ENCODE measurements at regions not wholly inside any gene's neighbourhood (a gene's known extent, or its start where the extent isn't known, plus 50 kb on each side); places are given as distances from the start of the nearest gene placed in this dataset.

DNA sequence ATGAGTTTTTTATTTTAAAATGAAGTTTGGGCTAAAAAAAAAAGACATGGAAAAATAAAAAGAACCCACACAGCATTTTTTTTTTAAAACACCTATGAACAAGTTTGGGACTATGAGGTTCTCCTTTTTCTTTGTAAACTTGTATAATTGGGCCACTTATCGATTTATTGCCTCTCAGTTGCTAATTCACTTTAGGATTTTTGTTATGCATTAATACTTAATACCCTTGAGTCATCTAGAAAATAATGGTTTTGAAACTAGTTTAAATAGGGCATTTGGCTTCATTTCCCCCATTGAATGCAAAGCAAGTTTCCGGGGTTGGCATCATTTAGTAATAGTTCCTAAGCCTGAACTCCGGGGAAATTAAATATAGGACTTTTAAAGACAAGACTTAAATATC lies 312.8 kb upstream of the RGS6 start:
- peaks cover 54% of the 10 kb centered on the region for H3K36me3 Mint-ChIP-seq (ENCODE audit: low read depth)
- Histone ChIP-seq H3K9me3 (ENCODE audit: control insufficient read depth in 1 of 2, insufficient read depth in 1 of 2, low read length in 2 of 2) (no peaks in the 10 kb centered on the region), H3K27ac (ENCODE audit: low read depth in 1 of 2, low read length in 2 of 2) (no peak overlapping the region), H3K36me3 (ENCODE audit: insufficient read depth, low read length) (peaks cover 20% of the 10 kb centered on the region), H3K4me3 (ENCODE audit: low read length) (no peak overlapping the region), H3K27me3 (ENCODE audit: control insufficient read depth in 1 of 2, insufficient read depth in 2 of 2, low read length in 2 of 2) (no peaks in the 10 kb centered on the region), H3K4me1 (ENCODE audit: insufficient read depth, low read length) (no peaks in the 10 kb centered on the region)
- no peak for ATAC-seq (ENCODE audit: poor library complexity)
- H3K27ac Mint-ChIP-seq: no peak overlapping the region
- no peak for DNase-seq
- ChIA-PET CTCF (no interaction called here), POLR2A (no interaction called here)
- H3K4me1 Mint-ChIP-seq (ENCODE audit: low read depth): no peaks in the 10 kb centered on the region
- H3K27me3 Mint-ChIP-seq: no peaks in the 10 kb centered on the region
- intact Hi-C loops (cut with DNase I, micrococcal nuclease): no loop called here
- H3K4me3 Mint-ChIP-seq: no peak overlapping the region
- TF ChIP-seq CTCF (IDR thresholded peaks at IDR 0.05): no peak
- H3K9me3 Mint-ChIP-seq: no peaks in the 10 kb centered on the region

DNA sequence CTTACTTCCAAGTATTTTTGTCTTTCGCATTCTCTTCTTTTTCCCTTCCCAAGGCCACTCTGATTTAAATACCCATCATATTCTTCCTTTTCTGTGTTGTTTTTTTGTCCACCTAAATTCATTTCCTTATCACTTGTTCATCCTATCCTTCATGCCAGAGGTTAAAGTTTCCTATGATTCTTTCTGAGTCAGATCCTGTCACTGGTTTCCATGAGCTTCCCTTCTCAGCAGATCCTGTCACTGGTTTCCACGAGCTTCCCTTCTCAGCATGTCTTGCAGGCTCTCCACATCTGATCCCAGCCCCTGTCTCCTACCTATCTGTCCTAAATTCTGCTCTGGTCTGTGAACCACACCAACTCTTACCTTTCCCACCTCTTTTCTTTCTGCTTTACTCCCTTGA lies 311.8 kb upstream of the RGS6 start:
- ChIA-PET CTCF (no interaction called here), POLR2A (no interaction called here)
- ATAC-seq (ENCODE audit: poor library complexity) (no peak), DNase-seq (no peak)
- Histone ChIP-seq H3K9me3 (ENCODE audit: control insufficient read depth in 1 of 2, insufficient read depth in 1 of 2, low read length in 2 of 2) (no peaks in the 10 kb centered on the region), H3K4me1 (ENCODE audit: insufficient read depth, low read length) (no peaks in the 10 kb centered on the region), H3K27me3 (ENCODE audit: control insufficient read depth in 1 of 2, insufficient read depth in 2 of 2, low read length in 2 of 2) (no peaks in the 10 kb centered on the region), H3K4me3 (ENCODE audit: low read length) (no peak overlapping the region), H3K36me3 (ENCODE audit: insufficient read depth, low read length) (peaks cover 20% of the 10 kb centered on the region), H3K27ac (ENCODE audit: low read depth in 1 of 2, low read length in 2 of 2) (no peak overlapping the region)
- Mint-ChIP-seq H3K27me3 (no peaks in the 10 kb centered on the region), H3K36me3 (ENCODE audit: low read depth) (peaks cover 61% of the 10 kb centered on the region), H3K4me3 (no peak overlapping the region), H3K4me1 (ENCODE audit: low read depth) (no peaks in the 10 kb centered on the region), H3K9me3 (no peaks in the 10 kb centered on the region), H3K27ac (no peak overlapping the region)
- intact Hi-C loops (cut with DNase I, micrococcal nuclease): no loop called here
- no peak for TF ChIP-seq CTCF (IDR thresholded peaks at IDR 0.05)

DNA sequence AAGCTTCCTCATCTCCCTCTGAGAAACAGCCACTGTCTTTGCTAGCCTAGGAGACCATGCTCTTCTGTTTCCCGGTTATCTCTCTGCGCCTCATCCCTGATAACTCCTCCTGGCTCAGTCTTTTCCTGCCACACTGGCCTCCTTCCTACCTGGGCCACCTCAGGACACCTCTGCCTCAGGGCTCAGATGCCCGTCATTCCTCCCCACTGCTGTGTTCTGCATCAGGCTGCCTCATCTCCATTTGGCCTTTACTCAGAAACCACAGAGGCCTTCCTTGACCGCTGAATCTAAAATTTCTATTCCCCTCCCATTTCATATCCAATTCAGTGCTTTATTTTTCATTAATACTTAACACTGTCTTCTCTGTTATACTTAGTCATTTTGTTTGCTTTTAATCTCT lies 311.0 kb upstream of the RGS6 start:
- peaks cover 60% of the 10 kb centered on the region for H3K36me3 Mint-ChIP-seq (ENCODE audit: low read depth)
- no peak overlapping the region for H3K27ac Mint-ChIP-seq
- TF ChIP-seq CTCF (IDR thresholded peaks at IDR 0.05): no peak
- DNase-seq (no peak), ATAC-seq (ENCODE audit: poor library complexity) (no peak)
- intact Hi-C loops (cut with DNase I, micrococcal nuclease): no loop called here
- no peaks in the 10 kb centered on the region for H3K9me3 Mint-ChIP-seq
- H3K27me3 ChIP-seq (ENCODE audit: control insufficient read depth in 1 of 2, insufficient read depth in 2 of 2, low read length in 2 of 2): no peaks in the 10 kb centered on the region
- H3K36me3 ChIP-seq (ENCODE audit: insufficient read depth, low read length): peaks cover 20% of the 10 kb centered on the region
- H3K4me3 ChIP-seq (ENCODE audit: low read length): no peak overlapping the region
- no peaks in the 10 kb centered on the region for H3K4me1 ChIP-seq (ENCODE audit: insufficient read depth, low read length)
- no peaks in the 10 kb centered on the region for H3K4me1 Mint-ChIP-seq (ENCODE audit: low read depth)
- H3K9me3 ChIP-seq (ENCODE audit: control insufficient read depth in 1 of 2, insufficient read depth in 1 of 2, low read length in 2 of 2): no peaks in the 10 kb centered on the region
- H3K27ac ChIP-seq (ENCODE audit: low read depth in 1 of 2, low read length in 2 of 2): no peak overlapping the region
- H3K27me3 Mint-ChIP-seq: no peaks in the 10 kb centered on the region
- ChIA-PET POLR2A (no interaction called here), CTCF (no interaction called here)
- no peak overlapping the region for H3K4me3 Mint-ChIP-seq
